Inflammatory macrophage (primary cell): ENCODE measurements at regions not wholly inside any gene's neighbourhood (a gene's known extent, or its start where the extent isn't known, plus 50 kb on each side); places are given as distances from the start of the nearest gene placed in this dataset.

Experiments
- DNase-seq, 2 donors: peaks; one replicate each; pipeline ENCODE4 v3.0.0-alpha.2; 2020 to 2022

DNA sequence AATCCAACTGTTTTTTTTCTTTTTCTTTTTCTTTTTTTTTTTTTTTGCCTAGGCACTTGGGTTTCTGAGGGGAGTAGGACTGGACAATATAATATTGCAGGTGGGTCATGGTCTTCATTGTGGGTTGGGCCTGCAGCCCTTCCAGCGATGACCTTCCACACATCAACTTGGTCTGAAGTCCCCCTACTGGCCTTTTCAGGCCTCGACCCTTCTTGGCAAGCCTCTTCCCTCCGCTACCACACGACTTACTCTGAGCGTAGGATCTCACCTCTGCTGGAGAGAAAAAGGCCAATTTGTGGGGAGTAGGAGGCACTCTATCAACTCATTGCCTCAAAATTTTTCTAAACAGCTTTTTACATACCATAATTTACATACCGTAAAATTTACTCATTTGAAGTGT lies 51.1 kb upstream of the GRIK3 start:
- DNase-seq, result no peak

DNA sequence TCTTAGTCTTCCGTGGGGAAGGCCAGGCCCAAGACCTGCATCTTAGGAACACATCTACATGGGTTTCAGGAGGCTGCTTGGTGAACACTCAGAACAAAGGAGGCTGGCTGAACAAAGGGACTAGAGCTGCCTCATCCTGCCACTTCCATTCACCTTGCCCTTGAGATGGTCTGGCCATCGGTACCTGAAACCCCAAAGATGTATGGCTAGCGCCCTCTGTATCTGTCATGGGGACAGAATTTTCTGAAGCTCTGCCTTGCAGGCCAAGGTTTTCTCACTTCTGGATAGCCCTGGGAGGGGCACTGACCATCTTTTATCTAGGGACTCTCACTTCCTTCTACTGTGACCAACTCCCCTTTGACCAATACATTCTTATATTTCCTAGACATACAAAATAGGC lies 55.4 kb upstream of the GRIK3 start:
- no peak for DNase-seq

DNA sequence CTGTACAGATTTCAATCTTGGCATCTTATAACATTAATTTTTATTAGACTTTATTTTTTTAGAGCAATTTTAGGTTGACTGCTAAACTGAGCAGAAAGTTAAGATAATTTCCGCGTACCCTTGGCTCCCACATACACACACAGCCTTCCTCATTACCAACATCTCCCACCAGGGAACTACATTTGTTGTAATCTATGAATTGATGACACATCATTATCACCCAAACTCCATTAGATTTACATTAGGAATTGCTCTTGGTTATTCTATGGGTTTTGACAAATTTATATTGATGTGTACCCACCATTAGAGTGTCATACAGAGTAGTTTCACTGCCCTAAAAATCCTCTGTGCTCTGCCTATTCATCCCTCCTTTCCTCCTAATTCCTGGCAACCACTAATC lies 56.4 kb upstream of the GRIK3 start:
- DNase-seq, result no peak

DNA sequence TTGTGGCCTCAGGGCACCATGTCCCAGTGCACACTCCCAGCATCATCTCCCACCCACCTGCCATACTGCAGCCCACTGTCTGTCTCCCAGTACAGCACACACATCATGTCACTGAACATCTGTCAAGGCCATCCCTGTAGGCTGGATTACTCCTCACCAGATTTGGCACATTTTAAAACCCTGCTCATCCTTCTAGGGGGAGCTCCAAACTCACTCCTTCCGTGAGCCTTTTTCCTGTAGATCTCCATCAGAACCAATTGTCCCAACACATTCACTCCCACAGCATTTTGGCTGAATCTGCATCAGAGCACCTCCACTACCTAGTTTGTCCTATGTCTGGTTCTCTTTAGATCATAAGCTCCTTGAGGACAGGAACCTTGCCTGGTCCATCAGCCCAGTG lies 58.6 kb upstream of the GRIK3 start:
- DNase-seq, result no peak

DNA sequence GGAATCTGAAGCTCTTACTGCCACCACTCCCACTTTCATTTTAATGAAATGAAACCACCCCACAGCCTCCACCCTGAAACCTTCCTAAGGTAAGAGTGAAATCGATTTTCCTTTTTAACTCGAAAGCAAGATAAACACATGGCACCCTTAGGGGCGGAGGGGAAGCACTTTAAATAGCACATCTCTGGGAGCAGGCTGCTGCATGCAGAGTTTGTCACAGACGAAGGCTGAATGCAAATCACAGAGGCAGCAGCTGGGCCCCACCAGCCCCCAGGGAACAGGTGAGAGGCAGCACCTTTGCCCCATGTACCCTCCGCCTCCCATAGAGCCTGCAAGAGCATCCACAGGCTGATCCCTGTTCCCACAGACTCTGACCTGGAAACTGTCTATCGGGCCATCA lies 60.0 kb upstream of the GRIK3 start:
- no peak for DNase-seq

DNA sequence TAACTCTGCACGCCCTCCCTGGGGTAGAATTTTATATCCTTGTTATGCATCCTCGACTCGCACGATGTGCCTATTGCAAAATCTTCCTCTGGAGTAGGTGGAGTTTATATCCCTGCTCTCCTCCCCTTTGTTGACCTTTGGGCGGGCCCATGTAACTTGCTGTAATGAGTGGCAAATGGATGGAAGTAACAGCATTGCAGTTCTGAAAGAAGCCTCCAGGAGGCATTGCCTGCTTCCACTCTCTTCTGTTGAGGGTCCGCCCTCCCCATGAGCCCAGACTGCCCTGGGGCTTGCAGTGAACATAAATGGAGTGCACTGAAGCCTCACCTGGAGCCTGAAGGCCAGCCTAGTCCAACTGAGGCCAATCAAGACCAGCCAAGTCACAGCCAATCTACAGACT lies 62.2 kb upstream of the GRIK3 start:
- DNase-seq, result no peak

DNA sequence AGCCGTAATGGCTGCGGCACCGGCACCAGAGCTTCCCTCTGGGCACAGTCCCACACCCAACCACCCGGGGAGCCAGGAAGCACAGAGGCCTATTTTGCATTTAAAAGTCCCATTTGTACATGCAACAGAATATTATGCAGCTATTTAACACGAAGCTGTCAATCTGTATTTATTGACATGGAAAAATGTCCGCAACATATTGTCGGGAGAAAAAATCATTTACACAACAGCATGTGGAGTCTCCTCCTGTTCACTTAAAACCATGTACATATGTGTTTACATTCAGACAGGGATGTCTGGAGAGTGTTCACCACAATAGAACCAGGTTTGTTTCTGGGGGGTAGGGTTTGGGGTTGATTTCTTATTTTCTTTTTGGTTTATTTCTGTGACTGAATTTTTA lies 63.4 kb upstream of the GRIK3 start:
- no peak for DNase-seq

DNA sequence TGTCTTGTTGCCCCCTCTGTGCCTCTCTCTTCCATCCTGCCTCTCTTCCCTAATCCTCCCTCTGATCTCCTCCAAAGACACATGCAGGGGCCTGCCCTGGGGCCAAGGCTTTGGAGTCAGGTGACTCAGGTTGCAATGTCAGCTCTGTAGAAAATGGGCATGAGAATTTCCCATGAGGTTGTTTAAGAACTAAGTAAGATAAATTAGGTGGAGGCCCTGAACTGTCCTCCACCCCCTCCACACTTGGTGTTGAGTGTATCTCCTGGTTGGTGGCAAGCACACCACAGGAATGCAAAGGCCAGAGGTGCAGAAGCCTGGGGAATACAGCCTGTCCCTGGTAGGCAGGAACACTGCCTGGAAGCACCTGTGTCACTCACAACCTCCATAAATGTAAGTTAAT lies 63.9 kb upstream of the GRIK3 start:
- no peak for DNase-seq

DNA sequence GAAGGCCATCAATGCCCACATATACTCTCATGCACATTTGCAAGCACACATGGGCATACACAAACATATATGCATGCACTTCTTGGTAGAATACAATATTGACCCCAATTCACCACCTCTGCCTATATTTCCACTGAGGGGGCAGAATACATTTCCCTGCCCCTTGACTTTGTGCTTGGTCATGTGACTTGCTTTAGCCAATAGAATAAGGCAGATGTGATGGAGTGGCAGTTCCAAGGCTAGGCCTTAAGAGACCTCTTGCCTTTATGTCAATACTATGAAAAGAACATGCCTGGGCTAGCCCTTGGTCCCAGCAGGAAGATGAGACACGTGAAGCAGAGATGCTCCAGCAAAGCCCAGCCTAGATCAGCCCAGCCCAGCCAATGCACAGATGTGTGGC lies 66.0 kb upstream of the GRIK3 start:
- no peak for DNase-seq

DNA sequence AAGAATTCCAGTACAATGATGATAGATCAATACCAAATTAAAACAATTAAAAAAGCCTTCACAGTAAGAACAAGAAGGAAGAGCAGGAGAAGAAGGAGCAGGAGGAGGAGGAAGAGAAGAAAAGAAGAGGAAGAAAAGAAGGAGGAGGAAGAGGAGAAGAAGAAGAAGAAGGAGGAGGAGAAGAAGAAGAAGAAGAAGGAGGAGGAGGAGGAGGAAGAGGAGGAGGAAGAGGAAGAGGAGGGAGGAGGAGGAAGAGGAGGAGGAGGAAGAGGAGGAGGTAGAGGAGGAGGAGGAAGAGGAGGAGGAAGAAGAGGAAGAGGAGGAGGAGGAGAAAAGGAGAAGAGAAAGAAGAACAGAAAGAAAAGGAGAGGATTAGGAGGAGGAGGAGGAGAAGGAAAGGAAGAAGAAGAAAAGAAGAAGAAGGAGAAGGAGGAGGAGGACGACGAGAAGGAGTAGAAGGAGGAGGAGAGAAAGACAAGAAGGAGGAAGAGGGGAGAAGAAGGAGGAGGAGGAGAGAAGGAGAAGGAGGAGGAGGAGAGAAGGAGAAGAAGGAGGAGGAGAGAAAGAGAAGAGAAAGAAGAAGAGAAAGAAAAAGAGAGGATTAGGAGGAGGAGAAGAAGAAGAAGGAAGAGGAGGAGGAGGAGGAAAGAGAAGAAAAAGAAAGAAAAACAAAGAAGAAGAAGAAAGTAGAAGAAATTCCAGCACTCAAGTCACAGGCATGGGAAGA lies 68.5 kb upstream of the GRIK3 start:
- DNase-seq, result no peak

DNA sequence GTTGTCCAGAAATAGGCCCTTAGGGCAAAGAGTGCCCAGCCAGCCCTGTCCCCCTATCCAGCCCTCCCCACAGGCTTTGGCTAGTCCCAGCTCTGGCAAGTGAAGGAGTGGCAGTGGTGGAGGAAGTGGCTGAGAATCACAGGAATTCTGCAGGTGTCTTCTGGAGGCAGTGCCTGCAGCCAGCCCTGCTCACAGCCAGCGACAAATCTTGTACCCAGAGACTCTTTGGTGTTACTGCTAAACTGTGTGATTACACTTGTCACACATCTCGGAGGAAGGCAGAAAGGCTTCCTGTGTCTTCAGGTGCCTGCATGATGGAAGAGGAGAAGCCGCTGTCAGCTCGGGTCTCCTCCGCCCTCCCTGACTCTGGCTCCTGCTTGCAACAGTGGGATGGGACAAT lies 71.6 kb upstream of the GRIK3 start:
- DNase-seq, result no peak

DNA sequence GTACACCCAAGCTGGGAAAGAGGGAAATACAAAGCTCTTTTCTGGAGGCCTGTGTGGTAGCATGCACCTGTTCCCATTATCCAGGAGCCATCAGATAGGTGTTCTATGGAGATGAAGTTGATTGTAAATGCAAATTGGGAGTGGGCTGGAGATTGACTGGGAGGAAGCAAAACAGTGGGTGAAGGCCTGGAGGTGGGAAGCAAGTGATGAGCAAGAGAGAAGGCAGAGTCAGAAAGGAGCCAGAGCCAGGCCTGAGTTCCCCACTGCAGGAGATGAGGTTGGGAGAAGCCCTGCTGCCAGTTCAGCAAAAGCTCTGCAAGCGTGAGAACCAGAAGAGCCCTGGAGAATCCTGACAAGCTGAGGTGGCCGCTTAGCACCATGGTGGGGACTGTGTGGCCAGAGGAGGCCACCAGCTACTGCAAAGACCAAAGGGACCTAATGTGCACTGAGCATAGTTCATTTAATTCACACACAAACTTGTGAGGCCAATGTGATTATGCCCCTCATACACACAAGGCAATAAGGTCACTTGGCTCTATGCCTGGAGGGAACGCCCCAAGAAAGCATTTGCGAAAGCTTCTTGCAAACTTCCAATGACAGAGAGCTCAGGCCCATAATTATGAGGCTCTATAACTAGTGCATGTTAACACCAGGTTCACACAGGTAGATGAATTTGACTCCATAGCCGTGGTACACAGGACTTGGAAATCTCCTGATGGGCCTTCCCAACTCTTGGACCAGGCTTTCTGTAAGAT lies 73.0 kb upstream of the GRIK3 start:
- DNase-seq, result no peak

DNA sequence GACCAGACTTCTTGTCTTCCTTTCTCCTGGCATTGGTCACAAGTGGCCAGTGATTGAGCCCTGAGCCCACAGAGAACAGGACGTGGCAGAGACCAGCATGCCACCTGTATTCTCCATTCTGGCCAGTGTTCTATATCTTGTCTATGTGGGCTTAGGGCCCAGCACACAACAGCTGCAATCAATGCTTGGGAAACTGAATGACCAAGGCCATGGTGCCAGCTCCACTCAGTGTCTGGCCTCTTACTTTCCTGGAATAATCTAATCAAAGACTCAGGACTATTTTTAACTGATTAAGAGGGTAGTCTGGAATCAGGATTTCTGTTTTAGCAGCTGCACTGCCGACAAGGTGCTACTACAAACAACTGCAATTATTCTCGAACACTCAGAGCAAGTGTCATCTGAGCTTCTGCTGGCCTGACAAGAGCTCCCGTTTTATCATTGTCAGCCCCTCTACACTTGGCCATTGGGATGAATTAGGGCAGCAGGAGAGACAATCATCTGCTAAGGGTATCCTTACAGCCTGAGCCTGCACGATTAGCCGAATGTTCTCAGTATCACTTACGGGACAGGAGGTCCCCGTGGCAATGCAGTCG lies 74.4 kb upstream of the GRIK3 start:
- no peak for DNase-seq

DNA sequence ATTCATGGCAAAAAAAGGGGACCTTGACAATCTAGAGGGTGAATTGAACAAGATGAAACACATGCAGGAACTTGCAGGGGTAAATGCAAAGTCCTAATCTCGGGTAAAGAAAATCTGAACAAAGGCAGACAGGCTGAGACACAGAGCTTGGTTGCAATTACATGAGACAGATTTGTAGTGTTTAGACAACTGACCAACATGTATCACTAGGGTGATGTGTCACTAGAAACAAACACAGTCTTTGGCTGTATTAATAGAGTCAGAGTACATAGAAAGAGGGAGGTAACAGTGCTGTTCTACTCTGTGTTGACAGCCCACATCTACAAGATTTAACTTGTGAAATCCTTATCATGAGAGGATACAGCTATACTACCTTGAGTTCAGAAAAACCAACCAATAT lies 78.1 kb upstream of the GRIK3 start:
- DNase-seq, result no peak

DNA sequence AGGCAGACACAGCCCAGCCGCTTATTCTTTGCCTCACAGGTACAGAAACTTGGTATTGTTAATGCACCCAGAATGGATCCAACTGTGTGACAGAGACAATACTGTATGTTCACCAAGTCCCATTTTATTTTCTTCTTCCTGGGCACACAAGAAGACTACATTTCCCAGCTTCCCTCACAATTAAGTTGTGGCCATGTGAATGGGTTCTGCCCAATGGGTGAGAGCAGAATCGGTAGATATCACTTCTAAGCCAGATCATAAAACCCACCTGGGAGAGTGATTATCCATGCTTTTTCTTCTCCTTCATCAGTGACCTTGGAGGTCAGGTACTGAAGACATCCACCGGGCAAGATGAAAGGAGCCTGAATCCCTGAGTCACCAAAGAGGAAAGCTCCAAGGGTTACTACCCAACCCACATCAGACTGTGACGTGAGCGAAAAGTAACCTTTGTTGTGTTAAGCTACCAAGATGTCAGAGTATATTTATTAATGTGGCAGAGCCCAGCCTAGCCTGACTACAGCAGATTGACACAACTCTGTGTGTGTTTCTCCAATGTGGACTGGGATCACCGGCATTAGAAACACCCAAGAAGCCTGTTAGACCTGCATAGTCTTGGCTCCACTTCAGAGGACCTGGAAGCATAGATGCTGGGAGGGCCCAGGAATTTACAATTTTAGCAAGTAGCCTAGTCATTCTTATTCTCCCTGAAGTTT lies 79.1 kb upstream of the GRIK3 start:
- no peak for DNase-seq

DNA sequence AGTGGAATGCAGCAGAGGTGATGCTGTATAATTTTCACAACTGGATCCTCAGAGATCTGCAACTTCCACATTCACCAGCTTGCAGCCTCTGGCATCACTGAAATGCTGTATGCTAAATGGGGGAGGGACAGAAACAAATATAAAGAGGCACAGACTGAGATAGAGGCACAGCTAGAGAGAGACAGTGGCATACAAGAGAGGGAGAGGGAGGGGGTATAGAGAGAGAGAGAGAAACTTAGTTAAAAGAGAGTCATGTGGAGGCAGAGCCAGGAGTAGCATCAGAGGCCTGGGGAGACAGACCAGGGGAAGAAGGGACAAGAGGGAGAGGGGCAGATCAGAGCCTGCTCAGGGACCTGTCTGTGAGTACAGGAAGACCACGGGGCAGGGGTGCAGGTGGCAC lies 84.5 kb upstream of the GRIK3 start:
- no peak for DNase-seq

DNA sequence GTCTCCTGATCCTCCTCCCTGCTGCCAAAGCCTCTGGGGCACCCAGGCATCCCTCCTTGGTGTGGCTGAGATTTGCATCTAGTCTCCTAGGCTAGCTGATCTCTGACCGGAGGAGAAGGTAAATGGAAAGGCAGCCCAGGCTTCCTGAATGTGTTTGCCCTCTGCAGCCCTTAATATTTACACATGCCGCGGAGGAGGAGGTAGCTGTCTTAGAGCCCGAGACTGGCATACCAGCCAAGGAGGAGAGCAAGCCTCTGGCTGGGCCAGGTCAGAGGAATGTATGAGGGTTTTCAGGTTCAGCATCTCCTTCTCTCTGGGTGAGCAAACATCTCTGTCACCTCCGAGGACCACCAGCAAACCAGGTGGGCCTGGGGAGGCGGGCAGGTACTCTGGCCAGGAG lies 86.0 kb upstream of the GRIK3 start:
- no peak for DNase-seq

DNA sequence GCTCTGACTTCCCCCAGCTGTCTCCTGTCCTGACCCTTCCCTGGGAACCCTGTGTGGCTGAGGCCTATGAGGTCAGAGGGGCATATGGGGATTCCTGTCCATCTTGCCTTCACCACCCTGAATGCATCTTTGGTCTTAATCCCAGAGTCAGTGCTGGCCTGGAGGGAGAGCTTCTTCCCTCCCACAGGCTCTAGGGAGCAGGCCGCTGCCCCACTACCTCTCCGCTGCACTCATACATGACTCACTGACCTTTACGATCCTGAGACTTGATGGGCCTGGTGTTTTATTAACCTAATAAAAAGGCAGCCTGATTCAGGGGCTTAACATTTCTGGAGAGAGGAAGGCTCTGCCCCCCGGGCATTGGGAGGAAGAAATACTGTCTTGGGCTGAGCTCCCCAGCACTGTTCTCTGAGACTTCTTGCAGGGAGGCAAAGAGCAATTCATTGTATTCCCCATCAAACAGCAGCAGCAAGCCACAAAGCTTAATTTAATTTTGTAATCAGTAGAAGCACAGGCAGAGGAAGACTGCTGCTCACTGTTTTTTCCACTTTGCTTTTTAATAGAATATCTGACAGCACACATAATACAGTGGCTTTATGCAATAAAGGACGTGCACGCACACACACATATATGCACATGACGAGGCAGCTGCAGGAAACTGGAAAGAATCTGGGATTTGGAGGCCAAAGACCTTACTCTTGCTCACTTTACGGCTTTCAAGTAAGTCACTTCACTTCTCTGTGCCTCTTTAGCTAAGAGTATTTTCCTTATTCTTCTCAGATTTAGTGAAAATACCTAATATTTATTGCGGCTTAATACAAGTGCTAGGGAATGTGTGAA lies 89.2 kb upstream of the GRIK3 start:
- DNase-seq, result no peak

DNA sequence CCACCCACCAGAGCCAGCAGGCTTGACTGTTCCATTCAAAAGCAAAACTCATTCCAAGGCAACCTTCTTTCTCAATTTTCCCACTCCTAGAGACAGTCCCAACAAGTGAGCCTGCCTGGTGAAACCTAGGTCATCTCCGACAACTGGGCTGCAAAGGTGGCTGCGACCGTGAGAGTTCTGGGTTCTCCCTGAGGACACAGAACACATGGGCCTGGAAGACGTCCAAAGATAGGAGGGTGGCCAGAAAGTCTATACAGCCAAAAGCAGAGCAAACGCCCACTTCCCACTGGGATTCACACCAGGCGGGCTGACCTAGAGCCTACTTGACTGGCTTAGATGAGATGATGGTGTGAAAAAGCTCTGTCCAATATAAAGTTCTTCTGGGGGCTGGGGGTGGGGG lies 90.2 kb upstream of the GRIK3 start:
- DNase-seq, result no peak

DNA sequence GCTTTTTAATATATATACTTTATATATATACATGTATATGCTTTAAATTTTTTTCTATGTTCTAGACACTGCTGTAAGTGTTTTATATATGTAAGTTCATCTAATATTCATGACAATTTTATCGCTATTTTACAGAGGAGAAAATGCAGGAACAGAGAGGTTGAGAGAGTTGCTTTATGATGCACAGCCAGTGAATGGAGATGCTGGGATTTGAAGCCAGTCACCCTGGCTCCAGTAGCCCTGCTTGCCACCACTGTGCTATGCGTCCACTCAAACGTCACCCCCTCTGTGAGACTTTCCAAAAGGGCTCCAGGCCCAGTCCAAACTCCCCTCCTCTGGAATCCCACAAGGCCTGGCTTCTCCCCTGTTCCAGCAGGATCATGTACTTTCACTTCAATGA lies 91.0 kb upstream of the GRIK3 start:
- no peak for DNase-seq

DNA sequence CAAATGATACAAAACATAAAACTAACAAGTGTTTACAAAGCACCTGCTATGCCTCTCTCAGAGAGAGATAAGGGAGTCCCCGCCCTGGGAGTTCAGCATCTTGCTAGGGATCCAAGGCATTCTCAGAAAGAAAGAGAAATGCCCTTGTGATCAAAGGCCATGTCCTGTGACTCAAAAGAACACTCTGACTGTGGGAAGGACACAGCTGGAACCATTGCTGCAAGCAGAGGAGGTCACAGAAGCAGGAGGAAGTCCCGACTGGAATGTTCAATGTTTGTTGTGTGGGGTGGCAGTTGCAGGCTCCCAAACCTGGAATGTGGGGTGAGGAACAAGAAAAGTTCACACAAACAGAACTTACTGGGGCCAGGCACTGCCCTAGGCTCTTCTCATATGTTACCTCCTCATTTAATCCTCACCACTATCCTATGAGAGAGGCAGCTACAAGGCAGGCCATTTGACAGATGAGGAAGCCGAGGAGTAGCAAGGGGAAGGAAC lies 93.0 kb upstream of the GRIK3 start:
- DNase-seq, result no peak

DNA sequence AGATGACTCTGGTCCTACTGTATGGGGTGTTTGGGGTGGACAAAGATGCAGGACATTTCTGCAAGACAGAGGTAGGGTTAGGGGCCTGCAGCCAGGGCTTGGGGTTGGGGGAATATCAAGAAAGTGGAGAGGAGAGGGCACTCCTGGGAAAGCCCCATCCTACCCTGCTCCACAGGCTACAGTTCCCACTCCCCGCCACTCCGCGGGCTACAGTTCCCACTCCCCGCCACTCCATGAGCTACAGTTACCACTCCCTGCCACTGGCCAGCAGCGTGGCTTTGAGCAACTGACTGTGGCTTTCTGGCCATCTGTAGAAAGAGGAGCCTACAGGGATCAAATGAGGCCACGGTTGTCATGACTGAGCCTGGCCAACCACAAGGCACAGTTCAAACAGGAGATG lies 93.8 kb upstream of the GRIK3 start:
- DNase-seq, result no peak
